GM19328 (cell line): ENCODE measurements at regions not wholly inside any gene's neighbourhood (a gene's known extent, or its start where the extent isn't known, plus 50 kb on each side); places are given as distances from the start of the nearest gene placed in this dataset.

ENCODE experiments used
- ATAC-seq: cut with Tn5 transposase; IDR thresholded peaks from one replicate; pipeline ENCODE4 v1.9.1; 2021; ENCODE audit warnings: mild to moderate bottlenecking, moderate library complexity; ENCODE audit not compliant: unreplicated experiment

DNA sequence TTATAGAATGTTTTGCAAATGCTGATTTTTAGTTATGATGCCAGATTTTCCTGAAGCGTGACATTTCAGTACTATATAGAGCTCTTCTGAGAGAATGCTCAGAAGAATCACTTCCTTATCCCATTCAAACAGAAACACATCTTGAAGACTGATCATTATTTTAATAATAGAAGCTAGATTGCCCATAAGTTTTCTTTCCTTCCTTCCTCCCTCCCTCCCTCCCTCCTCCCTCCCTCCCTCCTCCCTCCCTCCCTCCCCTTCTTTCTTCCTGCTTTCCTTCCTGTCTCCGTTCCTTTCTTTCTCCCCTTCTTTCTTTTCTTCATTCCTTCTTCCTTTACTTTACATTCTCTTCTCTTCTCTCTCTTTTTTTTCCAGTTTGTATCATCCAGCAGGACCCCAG, 767.4 kb downstream of the IRX1 start:
- no peak for ATAC-seq

DNA sequence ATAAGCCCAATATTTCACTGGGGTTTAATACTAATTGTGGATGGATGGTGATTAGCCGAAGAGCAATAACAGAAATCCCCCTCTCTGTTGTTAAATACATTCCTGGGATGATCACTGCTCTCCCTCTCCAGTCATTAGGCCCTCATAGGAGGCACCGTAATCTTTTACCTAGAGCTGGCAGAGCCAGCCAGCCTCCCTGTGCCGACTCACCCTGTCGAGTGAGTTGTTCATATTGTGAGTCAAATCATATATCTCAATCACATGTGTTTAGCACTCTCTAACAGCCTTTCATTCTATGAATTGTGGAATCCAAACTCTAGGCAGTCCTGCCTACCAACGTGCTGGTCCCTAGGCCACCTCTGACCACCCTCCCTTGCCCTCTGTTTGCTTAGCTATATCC, 771.0 kb downstream of the IRX1 start:
- ATAC-seq = no peak

GRCh38 chr5:4370218-4370617, 769.9 kb upstream of the ADAMTS16 start:
- ATAC-seq = no peak

- no peak for ATAC-seq
These were observed 767.6 kb upstream of the ADAMTS16 start for GRCh38 chr5:4372481-4372880.

- no peak for ATAC-seq
These were observed 766.9 kb upstream of the ADAMTS16 start for GRCh38 chr5:4373051-4373820.

DNA sequence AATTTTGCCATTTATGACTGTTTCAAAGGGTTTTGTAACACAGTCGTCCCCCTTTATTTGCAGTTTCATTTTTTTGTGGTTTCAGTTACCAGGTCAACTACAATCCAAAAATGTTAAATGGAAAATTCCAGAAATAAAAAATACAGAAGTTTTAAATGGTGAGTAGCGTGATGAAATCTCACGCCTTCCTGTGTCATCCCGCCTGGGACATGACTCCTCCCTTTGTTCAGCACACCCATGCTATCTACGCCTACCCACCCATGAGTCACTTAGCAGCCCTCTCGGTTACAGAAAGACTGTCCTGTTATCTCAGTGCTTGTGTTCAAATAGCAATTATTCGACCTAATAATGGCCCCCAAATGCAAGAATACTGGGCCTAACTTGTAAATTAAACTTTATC, 765.3 kb upstream of the ADAMTS16 start:
- ATAC-seq = no peak

DNA sequence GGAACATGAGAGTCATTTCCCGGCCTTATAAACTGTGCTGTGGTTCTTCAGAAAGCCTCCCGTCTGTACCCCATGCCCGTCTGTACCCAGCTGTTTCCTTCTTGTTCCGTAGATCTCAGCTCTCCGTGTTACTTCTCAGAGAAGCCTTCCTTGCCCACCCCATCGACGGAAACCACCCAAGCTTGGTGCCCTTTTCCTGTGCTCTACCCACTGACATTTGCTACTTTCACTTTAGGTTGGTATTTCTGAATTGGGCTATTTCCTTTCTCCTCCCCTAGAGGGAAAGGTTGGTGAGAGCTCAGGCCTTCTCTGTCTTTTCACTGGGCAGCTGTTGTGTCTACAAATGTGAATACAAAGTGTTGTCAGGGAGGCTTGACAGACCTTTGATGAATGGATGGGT, 764.5 kb upstream of the ADAMTS16 start:
- ATAC-seq = no peak

DNA sequence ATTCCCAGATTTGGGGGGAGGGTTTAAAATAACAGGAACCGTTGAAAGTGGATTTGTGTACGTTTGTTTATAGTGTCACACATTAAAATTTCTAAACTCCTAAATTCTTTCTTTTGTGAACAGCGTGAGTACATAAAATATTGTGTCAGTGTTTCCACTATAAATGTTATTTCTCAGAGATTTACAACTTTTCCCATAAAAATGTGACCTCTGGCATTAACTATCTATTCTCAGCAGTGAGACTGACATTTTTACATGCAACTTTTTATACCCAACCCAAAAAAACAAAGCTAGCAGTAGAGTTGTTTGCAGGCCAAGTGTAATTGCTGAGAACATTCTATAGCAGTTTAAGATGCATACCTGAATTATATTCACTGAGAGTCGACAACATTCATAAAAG, 757.0 kb upstream of the ADAMTS16 start:
- no peak for ATAC-seq

GRCh38 chr5:4383518-4384198, 756.5 kb upstream of the ADAMTS16 start:
- no peak for ATAC-seq

DNA sequence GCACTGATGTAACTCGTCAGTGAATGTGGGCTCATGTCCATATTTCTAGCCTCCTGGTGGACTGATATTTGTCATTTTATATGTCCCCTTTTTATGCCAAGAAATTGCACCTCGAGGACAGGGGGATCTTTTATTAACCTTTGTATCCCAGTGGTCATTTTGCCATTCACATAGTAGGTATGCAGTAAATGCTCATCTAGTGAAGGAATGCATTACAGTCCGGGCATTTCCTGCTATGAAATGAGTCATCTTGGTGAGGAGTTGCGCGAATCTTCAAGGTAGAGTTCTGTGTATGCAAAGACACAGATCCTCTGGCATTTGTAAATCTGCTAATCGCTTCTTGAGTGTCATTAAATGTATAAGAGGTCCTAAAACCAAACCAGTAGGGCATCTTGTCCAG, 755.5 kb upstream of the ADAMTS16 start:
- ATAC-seq = no peak

- ATAC-seq = no peak
These were observed 754.0 kb upstream of the ADAMTS16 start for GRCh38 chr5:4386152-4386551.

DNA sequence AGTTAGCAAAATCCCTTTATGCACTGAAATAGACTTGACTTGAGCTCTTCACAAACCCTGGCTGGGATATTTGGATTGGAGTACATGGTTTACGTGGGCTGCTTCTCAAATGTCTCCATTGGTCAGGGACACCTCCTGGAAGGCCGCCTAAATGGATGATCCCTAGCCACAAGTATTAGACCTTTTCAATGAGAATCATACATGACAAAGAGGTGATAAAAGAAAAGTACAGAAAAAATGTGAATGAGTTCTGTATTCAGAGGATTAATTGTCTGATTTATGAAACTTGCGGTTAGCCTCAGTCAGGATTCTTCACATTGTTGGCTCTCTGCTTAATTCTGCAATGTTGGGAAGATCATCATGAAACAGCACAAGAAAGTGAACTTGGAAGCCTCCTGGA, 752.8 kb upstream of the ADAMTS16 start:
- ATAC-seq = no peak

GRCh38 chr5:4395752-4396151, 744.4 kb upstream of the ADAMTS16 start:
- ATAC-seq = no peak

GRCh38 chr5:4405614-4406219, 734.4 kb upstream of the ADAMTS16 start:
- ATAC-seq = no peak

DNA sequence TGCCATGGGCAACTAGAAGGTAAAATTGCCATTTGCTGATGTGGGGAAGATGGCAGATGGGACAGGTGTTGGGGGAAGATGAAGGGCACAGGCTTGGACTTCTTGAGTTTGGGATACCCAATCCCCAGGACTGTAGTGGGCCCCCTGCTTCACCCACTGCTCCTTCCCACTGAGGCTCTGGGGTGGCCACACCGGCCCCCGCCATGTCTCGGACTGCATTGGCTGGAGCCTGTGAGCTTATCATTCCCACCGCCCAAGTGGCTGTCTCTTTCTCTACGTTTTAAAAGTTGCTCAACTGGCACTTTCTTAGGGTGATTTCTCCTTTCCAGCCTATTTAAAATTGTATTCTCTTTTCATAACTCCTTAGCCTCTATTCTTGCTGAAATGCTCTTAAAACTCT, 730.0 kb upstream of the ADAMTS16 start:
- ATAC-seq = no peak

- no peak for ATAC-seq
These were observed 728.5 kb upstream of the ADAMTS16 start for GRCh38 chr5:4411664-4412063.

GRCh38 chr5:4413996-4414395, 726.1 kb upstream of the ADAMTS16 start:
- no peak for ATAC-seq

- no peak for ATAC-seq
These were observed 722.0 kb upstream of the ADAMTS16 start for GRCh38 chr5:4418084-4418483.

DNA sequence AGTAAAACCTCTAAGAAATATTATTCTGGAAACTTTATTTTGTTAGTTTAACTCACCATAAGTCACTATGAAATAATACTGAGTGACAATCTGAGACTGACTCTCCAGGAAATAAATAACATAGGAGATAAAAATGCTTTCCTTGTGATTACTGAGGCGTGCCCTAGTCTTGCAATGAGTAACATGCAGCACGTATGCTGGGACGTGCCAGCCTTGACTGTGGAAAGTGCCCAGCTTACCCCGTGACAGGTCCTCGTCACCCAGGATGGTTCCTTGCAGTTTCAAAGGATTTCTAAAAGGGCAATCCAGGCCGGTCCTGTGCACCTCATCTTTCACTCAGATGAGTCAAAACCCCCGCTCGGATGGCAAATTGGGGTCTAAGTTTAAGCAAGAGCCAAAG, 720.8 kb upstream of the ADAMTS16 start:
- ATAC-seq = no peak

DNA sequence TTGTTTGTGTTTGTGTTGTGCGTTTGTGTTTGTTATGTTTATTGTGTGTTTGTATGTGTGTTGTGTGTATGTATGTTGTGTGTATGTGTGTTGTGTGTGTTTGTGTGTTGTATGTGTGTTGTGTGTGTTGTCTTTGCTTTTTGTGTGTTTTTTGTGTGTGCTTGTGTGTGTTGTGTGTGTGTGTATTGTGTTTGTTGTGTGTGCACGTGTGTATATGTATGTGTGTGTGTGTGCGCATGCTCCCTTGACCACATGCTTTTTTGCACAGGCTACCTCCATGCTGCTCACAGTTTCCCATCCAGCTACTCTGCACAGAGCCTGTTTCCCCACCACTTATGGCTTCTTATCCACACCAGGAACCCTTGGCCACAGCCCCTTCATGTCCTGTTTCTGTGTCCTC, 720.0 kb upstream of the ADAMTS16 start:
- no peak for ATAC-seq

DNA sequence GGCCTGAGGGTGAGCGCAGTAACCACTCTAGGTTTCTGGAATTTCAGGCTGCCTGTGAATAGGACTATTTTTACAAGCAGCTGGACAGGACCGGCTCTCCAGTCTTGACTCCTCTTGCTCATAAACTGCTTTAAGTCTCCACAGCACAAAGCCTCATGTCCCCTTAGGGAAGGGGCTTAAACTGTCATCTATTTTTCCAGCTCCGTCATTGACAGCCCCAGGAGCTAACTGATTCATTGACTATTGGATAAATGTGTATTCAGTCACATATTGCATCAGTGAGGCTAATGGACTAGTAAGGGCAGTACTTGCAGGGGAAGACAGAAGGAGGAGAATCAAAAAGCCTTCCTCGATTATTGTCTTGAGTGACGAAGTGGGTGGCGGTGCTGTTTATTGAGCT, 719.4 kb upstream of the ADAMTS16 start:
- no peak for ATAC-seq

DNA sequence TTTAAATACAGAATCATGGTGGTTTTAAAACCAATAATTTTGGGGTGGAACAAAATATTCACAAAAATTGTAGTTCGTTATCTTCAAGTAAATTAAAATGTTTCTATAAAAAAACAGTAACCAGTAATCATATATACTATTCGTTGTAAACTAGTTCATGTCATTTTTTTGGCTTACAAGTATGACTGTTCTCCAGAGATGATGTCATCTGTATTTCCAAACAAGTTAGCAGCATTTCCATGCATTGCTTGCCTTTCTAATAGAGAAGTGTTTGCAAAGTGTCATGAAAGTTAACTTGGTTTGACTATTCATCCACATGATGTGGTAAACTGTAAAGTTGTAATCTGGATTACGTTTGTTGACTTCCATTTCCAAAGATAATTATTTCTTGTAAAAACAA, 717.9 kb upstream of the ADAMTS16 start:
- no peak for ATAC-seq
